ENCODE measurements at regions not wholly inside any gene's neighbourhood (a gene's known extent, or its start where the extent isn't known, plus 50 kb on each side); places are given as distances from the start of the nearest gene placed in this dataset.

DNA sequence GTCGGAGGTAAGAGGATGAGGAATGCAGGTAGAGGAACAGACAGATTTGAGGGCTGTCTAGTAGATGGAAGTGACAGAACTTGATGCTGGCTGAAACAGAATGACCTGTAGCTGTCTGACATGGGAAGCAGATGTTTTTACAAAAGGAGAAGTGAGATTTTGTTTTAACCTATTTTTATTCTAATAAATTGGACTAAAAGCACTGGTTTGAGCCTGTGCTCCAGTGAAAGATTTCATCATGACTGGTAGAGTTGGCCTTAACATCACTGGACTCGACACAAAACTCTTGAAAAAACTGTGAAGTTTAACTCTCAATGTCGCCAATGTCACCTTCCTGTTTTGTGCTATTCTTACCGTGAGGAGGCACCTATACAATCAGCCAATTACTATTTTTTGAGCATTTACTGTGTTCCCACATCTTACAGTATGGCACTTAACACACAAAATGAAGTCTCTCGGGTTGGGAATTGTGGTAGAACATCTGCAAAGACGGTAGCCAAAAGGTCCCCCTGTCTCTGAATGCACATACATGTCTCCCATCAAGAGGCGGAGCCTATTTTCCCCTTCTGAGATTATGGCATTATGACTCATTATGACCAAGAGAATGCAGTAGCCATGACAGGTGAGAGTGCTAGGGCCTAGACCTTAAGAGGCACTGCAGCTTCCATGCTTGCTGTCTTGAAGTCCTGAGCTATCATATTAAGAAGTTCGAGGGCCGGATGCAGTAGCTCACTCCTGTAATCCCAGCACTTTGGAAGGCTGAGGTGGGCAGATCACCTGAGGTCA lies 93.2 kb downstream of the FOXF2 start:
- DNase-seq (ENCODE audit: low read depth in 2 of 2) = no peak

DNA sequence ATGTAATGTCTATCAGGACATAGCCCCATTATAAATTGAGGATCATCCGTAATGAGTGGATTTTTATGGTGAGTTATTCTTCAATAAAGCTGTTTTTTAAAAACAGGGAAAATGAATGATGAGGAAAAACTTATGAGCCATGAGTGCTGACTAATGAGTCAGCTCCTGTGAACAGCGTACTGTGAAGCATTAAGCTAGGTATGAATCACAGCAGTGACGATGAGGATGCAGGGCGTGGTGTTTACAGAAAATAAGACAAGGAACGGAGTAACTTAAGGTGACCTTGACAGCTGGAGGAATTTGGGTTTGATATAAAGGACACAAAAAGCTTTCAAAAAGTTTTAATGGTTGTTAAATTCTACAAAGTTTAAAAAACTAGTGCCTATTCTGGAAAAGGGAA lies 96.3 kb downstream of the FOXF2 start:
- DNase-seq (ENCODE audit: low read depth in 2 of 2) = no peak

DNA sequence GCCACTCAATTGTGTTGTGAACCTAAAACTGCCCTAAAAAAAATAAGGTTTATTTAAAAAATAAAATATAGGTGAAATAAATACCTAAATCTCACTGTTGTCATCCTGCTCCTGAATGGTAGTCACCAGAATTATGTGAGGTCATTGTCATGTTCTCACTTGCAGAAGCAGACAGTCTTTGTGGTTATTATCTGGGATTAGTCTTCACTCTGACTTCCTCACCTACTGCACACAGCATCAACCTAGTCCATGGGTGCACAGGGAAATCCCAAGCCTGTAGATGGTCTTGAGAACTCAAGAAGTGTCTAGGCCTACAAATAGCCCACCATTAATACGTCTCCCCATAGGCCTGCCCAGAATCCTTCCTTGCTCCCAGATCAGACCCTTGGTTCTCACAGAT lies 97.0 kb downstream of the FOXF2 start:
- DNase-seq (ENCODE audit: low read depth in 2 of 2) = no peak

DNA sequence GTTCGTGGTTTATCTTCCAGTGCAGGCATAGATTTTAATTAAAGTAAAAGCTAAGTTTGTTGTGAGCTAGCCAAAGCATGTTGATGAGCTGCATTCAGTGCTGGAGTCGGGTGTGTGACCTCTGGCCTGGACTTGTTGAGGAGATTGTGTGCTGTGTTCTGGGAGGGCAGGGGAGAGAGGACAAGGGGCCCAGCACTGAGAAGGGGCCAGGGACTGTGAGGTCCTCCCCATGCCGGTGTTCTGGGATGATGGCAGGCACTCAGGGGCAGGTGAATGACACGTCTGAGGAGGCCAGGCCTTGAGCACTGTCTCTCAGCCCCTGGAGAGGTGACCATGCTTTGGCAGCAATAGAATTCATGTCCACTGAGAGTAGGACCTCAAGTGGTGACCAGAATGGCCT lies 97.9 kb downstream of the FOXF2 start:
- no peak for DNase-seq (ENCODE audit: low read depth in 2 of 2)

DNA sequence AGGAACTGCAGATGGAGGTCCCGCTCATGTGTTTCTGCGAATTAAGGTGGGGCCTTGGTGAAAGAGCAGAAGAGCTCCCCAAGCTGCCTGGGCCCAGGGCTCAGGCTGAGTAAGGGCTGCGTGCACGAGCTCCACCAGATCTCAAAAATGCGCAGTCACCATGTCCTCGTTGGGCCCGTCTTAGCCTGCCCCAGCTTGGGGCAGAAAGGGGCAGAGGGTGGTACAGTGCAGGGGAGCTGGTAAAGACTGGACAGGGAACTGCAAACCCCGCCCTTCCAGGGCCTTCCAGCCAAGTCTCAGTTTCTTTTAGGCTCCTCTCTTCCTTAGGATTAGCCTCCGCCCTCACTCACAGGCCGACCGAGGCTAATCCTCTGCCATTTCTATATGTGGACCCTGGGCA lies 101.6 kb downstream of the FOXF2 start:
- DNase-seq (ENCODE audit: low read depth in 2 of 2) = no peak

DNA sequence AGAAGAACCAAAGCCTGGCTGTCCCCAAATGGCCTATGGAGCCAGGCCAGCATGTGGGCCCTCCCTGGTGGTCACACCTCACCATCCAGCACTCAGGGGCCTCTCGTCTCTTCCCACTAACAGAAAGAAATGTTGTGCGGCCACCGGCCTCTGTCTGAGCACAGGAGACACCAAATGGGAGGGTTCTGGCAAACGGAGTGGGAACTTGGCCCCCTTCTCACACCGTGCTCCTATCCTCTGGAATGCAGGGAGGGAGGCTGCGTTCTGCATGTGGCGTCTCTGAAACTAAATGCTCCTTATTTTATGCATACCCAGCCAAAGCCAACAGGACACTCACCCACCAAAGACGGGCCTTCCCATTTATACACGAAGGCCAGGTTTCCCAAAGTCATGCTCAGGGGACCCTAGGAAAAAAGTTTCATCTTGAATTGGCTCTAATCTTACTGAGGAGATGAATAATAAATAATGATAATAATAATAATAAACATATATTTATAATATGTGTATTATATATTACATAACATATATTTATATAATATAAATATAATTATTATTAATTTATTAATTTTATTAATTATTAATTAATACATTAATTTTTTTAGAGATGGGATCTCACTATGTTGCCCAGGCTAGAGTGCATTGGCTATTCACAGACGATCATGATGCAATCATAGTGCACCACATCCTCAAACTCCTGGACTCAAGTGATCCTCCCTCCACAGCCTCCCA lies 102.4 kb downstream of the FOXF2 start:
- no peak for DNase-seq (ENCODE audit: low read depth in 2 of 2)

DNA sequence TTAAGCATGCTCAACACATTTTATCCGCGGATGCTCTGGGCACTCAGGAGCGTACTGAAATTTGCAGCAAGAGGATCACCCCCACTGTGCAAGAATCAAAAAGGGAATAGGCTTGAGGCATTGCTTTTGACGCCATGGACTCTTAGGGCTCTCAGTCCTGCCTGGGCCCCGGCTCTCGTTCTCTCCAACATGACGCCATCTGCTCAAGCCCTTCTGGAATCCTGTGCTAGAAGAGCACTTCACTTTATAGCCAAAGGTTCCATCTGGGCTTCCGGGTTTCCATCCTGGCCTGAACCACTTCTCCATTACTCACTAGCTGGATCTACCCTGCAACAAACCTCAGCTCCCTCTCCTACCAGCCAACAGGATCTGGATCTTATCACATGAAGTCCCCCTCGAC lies 105.3 kb downstream of the FOXF2 start:
- no peak for DNase-seq (ENCODE audit: low read depth in 2 of 2)

DNA sequence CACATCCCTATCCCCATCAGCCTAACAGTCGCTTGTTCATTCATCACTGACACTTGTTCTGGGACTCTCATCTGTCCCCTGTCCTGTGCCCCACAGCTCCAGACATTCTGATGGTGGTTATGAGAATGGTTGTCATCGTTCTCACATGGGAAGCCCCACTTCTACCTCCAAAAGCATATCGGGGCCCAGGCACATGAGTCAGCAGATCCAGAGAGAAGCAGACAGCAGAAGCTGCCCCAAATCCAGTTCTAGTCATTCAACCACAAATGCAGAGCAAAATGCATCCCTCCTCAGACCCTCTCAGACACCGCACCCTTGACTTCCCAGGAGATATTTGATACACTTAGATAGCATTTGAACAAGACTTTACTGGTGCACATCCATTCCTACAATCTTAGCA lies 106.0 kb downstream of the FOXF2 start:
- DNase-seq (ENCODE audit: low read depth in 2 of 2) = no peak

DNA sequence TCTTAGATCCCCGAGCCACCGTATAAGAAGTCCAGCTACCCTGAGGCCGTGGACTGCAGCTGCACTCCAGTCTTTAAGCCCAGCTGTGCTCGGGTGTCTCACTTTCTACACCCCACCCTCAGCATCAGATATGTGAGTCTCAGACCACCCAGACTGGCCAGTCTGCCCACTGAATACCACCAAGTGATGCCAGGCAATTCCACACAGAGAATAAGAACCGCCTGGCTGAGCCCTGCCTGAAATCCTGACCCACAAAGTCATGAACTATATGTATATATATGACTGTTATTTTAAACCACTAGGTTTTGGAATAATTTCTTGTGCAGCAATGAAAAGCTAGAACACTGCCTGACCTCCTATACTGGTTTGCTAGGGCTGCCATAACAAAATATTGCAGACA lies 106.7 kb downstream of the FOXF2 start:
- DNase-seq (ENCODE audit: low read depth in 2 of 2) = no peak

DNA sequence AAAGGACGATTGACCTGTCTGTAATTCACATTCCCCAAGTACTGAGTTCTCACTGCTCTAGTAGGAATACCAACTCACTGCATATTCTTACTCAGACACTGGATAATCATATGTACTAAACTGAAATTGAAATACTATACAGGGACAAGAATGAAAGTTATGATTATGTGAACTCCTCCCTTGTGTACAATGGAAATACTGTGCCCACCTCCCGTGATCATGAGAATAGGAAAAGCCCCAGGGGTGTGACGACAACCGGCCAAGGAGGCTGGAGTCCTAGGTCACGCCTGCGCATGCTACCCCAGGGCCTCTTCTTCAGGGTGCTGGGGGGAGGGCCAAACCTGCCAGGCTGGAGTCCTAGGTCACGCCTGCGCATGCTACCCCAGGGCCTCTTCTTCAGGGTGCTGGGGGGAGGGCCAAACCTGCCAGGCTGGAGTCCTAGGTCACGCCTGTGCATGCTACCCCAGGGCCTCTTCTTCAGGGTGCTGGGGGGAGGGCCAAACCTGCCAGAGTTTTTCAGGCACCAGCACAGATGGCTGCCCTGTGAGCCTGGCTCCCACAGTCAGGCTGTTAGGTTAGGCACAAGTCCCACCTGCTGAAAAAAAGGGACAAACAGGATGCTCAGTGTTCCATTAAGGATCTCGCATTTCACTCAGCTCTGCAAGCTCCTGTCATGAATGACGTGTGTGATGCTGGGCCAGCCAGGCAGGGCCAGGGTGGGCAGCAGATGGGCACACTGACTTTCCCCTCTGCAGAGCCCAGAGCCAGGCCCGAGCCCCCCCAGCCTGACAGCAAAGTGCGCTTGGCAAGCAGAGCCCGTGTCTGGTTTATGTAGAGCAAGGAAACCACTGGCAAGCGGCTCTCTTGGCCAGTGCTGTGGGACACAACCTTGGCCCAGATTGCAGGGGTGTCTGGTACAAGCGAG lies 107.7 kb downstream of the FOXF2 start:
- DNase-seq (ENCODE audit: low read depth in 2 of 2) = no peak

DNA sequence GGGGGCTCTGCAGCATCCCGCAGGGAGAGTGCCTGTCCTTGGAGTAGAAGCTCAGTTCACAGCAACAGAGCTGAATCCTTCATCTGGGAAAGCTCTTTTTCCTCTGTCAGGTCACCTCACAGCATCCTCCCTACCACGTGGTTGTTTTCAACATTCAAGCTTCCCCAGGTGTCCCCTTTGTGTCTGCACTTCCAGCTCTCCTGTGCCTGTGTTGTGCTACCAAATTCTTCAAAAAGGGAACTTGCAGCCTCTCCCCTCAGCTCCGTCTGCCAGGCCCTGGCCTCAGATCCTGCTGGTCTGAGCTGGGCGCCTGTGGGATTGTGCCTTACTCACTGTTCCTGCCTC lies 108.4 kb downstream of the FOXF2 start:
- DNase-seq (ENCODE audit: low read depth in 2 of 2) = no peak

DNA sequence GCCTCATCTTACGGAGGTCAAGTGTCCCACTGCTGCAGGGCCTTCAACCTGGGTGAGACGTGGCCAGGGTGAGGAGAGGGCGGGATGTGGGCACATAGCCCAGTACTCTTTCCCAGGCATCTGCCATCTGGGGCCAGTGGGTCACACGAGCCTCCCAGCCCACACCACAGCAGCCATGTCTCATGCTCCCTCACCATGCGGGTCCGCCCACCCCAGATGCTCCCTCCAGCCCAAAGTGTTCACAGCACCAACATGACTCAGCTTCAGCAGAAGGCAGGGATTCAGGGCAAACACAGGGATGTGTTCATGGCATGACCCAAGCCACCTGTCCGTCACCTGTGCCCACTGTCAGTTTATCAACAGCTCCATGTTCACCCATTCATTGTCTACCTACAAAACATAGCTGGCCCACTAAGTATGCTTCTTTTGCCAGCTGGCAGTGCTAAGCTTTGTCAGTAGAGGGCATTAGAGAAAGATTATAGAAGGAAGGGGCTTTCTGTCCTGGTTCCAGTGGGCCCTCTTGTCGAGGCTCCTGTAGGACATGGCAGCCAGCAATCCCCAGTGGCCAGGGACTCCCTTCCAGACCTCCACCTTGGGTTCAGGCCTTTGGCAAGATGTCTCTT lies 109.2 kb downstream of the FOXF2 start:
- DNase-seq (ENCODE audit: low read depth in 2 of 2) = no peak

DNA sequence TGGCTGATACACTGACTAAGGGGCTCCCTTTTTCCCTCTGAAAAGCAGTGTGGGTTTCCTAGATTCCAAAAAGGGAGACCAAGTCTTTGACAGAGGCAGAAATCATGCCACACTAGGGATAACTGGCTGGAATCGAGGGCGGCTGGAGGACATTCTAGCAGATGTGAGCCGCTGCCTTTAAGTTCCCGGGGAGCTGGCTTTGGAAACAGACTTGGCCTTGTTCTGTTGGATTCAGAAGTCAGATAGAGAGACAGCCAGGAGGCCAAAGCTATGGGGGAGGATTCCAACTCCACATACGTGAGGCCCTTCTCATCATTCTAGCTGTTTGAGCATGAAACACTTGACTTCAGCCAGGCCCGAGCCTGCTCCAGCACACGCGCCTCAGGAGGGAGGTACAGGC lies 109.9 kb upstream of the FOXC1 start:
- DNase-seq (ENCODE audit: low read depth in 2 of 2) = no peak

DNA sequence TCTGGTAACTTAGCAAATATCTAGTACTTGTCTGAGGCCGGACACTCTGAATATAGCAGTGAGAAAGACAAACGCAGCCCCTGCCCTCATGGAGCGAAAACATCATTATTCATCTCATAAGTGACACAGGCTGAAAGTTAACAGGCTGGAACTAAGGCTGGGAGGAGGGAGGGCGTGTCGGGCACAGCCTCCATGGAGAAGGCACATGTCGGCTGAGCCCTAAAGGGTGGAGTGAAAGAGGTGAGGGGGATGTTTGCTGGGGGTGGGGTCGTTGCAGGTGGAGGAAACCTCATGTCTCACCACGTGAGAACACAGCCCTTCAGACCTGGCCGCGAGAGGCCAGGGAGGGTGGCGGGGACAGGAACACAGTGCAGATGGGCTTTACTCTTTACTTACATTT lies 108.8 kb upstream of the FOXC1 start:
- DNase-seq (ENCODE audit: low read depth in 2 of 2) = no peak

DNA sequence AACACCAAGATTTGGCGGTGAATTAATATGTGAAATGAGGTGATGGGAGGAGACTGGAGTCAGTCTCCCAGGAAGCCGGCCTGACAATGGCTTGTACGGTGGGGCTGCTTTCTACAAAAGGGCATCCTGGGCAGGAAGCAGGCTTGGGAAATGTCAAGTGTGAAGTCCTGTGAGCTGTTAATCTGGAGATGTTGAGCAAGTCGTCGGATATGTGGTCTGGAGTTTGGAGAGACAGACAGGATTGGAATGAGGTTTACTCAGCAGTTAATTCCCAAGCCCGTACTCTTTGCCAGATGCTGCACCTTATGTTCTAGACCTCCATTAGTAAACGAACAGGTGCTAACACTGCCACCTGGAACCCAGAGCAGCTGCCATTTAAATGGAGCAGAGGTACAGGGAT lies 107.7 kb upstream of the FOXC1 start:
- no peak for DNase-seq (ENCODE audit: low read depth in 2 of 2)

DNA sequence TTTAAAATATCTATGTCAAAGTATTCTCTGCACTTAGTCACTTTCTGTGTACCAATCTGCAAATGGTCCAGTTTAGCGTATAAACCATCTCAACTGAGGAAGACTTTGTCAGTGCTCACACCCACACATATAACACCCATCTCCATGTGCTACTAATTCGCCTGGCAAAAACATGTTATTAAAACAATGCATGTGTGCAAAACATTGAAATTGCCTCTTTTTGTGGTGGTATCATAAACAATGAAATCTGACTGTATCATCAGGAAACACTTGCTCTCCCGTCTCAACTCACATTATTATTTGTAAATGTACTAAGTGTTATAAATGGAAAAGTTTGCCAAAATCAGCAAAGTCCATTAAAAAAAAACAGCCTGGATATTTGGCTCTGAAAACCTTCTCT lies 105.9 kb upstream of the FOXC1 start:
- no peak for DNase-seq (ENCODE audit: low read depth in 2 of 2)

DNA sequence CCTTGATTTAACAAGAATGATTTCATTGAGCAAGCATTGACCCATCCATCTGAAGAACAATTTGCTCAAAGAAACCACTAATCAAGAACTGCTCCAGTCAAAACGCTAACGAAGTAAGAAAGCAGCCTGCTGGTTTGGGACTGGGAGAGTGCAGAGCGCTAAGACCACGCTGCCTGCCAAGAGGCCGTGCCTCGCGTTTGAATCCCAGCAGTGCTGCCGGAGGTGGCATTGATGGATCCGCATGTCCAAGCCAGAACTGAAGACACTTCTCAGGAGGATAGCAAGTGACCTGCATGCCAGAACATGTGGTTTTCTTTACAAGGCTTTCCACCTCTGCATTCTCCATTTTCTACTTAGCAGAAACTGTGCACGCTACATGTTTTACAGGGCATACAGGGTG lies 105.2 kb upstream of the FOXC1 start:
- DNase-seq (ENCODE audit: low read depth in 2 of 2) = no peak

DNA sequence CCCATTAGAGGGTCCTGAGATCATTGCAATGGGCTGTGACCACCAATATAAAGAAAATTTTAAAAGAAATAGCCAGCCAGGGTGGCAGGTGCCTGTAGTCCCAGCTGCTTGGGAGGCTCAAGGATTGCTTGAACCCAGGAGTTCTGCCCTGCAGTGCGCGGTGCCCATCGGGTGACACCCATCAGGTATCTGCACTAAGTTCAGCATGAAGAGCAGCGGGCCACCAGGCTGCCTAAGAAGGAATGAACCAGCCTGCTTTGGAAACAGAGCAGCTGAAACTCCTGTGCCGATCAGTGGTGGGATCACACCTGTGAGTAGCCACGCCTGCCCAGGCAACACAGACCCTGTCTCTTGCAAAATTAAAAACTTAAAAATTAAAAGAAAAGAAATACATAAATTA lies 102.5 kb upstream of the FOXC1 start:
- DNase-seq (ENCODE audit: low read depth in 2 of 2) = no peak

DNA sequence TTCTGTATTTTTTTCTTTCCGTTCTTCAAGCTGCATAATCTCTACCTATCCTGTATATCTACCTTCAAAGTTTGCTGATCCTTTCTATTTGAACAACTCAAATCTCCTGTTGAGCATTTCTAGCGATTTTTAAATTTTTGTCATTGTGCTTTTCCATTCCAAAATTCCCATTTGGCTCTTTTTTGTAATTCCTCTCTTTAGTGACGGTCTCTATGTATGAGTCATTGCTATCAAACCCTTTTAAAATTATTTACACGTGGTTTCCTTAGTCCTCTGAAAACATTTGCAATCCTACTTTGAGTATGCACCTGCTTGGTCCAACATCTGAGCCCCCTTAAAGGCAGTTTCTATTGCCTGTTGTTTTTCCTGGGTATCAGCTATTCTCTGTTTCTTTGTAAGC lies 100.5 kb upstream of the FOXC1 start:
- DNase-seq (ENCODE audit: low read depth in 2 of 2) = no peak

DNA sequence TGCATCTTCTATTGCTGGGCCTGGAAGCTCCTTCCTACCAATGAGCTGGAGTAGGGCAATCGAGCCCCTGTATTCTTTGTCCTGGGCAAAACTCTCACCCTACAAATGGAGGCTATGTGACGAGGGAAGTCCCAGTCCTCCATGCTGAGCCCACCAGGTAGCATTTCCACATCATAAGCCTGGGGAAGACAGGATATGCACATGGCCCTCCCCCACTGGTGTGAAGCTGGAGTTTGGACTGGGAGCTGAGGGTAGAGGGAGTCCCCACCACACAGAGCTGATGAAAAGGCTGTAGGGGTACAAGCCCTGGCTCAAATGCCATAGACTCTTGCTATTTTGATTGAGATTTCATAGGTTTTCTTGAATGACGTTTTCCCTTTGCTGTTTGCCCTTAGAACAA lies 99.5 kb upstream of the FOXC1 start:
- DNase-seq (ENCODE audit: low read depth in 2 of 2) = no peak

DNA sequence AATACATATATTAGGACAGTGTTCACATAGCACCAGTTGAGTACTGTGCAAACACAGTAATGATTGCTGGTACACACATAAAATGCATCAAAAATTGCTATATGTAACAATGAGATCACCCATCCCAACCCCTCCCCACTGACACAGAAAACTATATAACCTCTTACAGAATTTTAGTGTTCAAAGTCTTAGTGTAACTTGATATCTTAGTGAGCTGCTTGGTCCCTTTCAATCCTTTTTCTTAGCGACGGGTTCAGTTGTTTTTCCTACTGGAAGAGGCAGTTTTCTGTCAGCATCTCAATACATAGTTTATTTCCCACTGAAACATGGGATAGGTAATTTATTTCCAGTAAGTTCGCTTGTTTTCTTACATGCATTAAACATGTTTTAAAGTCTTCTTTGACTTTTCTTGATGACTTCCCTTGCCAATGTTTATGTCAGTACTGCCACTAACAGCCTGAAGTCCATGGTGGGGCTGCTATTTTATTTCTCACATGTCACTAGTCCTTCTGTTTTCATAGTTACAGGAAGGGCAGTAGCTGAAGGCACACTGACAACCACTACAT lies 96.4 kb upstream of the FOXC1 start:
- DNase-seq (ENCODE audit: low read depth in 2 of 2) = no peak

DNA sequence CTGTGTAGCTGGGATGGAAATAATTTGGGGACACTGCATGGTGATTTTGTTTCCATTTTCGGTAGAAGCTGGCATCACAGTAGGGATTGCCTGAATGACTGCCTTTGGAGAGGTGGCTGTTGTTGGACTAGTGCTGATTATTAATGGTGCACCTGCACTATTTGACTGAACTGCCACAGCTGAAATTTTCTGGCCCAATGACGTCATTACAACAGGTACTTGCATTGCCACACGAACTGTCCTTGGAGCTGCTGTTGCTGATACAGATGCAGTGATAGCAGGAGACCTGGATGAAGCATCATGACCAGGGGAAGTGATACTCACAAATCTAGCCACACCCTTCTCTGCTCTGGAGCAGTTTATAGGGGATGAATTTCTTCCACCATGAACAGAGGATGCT lies 95.6 kb upstream of the FOXC1 start:
- DNase-seq (ENCODE audit: low read depth in 2 of 2) = no peak

Data from stimulated activated CD4-positive, alpha-beta T cell treated with anti-CD3 and anti-CD28 coated beads, Interleukin-4, amount 100 ng/mL, for 48 hours (primary cell).